ENCODE measurements at regions not wholly inside any gene's neighbourhood (a gene's known extent, or its start where the extent isn't known, plus 50 kb on each side); places are given as distances from the start of the nearest gene placed in this dataset.

DNA sequence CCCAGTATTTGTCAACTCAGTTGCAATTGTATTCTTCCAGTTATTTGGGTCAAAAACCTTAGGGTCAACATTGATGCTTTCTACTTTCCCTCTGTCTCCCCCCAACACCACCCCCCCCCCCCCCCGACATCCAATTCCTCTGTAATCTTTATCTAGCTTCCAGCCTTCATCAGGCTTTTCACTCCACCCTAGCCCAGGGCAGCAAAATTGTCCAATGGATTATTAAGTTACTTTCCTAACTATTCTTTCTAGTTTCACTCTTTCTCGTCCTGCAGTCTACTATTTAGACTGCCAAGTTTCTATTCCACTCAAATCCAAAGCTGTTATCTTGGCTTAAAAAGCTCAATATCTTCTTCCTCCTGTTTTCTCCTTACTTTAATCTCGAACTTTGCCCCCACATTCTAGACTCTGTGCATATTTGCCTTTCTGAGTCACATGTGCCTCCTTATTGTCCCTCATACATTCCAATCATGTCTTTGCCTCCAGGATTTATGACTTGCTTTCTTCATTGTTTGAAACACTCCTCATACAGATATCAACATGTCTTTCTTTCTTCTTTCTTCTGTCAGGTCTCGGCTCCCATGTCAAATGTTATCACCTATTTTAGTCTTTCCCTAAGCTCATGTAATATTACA is 196.6 kb upstream of the TMEM196 start:
- CTCF ChIA-PET = interaction anchor here (1.0 kb wide), 1 partner anchor 12 kb away, joined by 4 read pairs; no protein-coding TSS in a partner anchor
- no peak overlapping the region for H2AFZ ChIP-seq (ENCODE audit: insufficient read depth, low read depth, low read length, poor library complexity, severe bottlenecking)
- H3K4me1 Mint-ChIP-seq = no peaks in the 10 kb centered on the region
- H3K27ac ChIP-seq (ENCODE audit: low read length in 2 of 2) = no peak overlapping the region
- H3K79me2 ChIP-seq (ENCODE audit: control insufficient read depth, insufficient read depth, low read length) = no peaks in the 10 kb centered on the region
- H3K27ac Mint-ChIP-seq = no peak overlapping the region
- no peak for TF ChIP-seq EZH2 (IDR thresholded peaks at IDR 0.05; ENCODE audit: borderline replicate concordance, insufficient read depth, low read depth, low read length, poor library complexity, severe bottlenecking)
- TF ChIP-seq, protein P1, sequence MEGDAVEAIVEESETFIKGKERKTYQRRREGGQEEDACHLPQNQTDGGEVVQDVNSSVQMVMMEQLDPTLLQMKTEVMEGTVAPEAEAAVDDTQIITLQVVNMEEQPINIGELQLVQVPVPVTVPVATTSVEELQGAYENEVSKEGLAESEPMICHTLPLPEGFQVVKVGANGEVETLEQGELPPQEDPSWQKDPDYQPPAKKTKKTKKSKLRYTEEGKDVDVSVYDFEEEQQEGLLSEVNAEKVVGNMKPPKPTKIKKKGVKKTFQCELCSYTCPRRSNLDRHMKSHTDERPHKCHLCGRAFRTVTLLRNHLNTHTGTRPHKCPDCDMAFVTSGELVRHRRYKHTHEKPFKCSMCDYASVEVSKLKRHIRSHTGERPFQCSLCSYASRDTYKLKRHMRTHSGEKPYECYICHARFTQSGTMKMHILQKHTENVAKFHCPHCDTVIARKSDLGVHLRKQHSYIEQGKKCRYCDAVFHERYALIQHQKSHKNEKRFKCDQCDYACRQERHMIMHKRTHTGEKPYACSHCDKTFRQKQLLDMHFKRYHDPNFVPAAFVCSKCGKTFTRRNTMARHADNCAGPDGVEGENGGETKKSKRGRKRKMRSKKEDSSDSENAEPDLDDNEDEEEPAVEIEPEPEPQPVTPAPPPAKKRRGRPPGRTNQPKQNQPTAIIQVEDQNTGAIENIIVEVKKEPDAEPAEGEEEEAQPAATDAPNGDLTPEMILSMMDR (IDR thresholded peaks at IDR 0.05) = no peak
- H3K27me3 Mint-ChIP-seq = no peaks in the 10 kb centered on the region
- ATAC-seq (ENCODE audit: low read depth) (no peak), DNase-seq (no peak)
- H3K9ac ChIP-seq (ENCODE audit: low read length) = no peak overlapping the region
- 78% methylated on average over 2 of the region's 4 CpGs for WGBS (ENCODE audit: insufficient coverage)
- H3K4me3 ChIP-seq (ENCODE audit: control extremely low read depth in 1 of 5, extremely low read depth in 1 of 5, insufficient read depth in 1 of 5, low read depth in 2 of 5, low read length in 4 of 5) = no peak overlapping the region
- no peaks in the 10 kb centered on the region for H3K36me3 ChIP-seq (replicated peaks in 1 of 2; ENCODE audit: control extremely low read depth in 1 of 2, control insufficient read depth in 1 of 2, extremely low read depth in 1 of 2, insufficient read depth in 2 of 2, low read length in 1 of 2)
- peaks cover 0 to 3% (median 0%) of the 10 kb centered on the region in 4 experiments for H3K27me3 ChIP-seq (replicated peaks in 1 of 4; ENCODE audit: control extremely low read depth in 1 of 4, control insufficient read depth in 3 of 4, insufficient read depth in 4 of 4, low read length in 3 of 4)
- H4K20me1 ChIP-seq (ENCODE audit: control insufficient read depth, insufficient read depth, low read length, poor library complexity, severe bottlenecking) = no peaks in the 10 kb centered on the region
- H3K9me3 Mint-ChIP-seq (ENCODE audit: insufficient read depth) = no peaks in the 10 kb centered on the region
- H3K4me1 ChIP-seq (ENCODE audit: control insufficient read depth in 2 of 2, insufficient read depth in 2 of 2, low read length in 2 of 2) = no peaks in the 10 kb centered on the region
- no peak overlapping the region for H3K4me3 Mint-ChIP-seq
- POLR2A ChIA-PET = no interaction called here
- H3K9me3 ChIP-seq (ENCODE audit: control extremely low read depth in 1 of 3, control insufficient read depth in 2 of 3, insufficient read depth in 1 of 3, low read length in 2 of 3) = no peaks in the 10 kb centered on the region
- intact Hi-C loops (cut with micrococcal nuclease) = no loop called here
- H3K4me2 ChIP-seq (replicated peaks; ENCODE audit: low read depth, low read length, poor library complexity, severe bottlenecking) = no peak overlapping the region

DNA sequence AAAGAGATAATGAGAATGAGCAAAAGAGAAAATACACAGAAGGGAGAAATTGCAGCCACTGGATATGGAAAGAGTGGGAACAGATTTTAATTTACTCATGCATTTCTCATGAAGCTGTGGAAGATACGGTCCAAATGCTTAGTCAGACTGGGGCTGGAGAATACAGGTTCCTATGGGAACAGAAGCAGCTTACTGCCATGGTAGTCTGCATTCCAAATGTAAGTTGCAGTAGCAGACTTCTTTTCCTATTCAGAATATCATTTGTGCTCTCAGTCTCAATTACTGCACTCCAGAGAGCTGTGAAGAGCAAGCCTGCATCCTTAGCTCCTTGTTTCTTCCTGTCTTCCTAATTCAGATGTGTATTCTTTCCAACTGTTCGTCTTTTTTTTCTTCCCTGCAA is 190.8 kb upstream of the TMEM196 start:
- intact Hi-C loops (cut with micrococcal nuclease) = no loop called here
- H3K4me2 ChIP-seq (replicated peaks; ENCODE audit: low read depth, low read length, poor library complexity, severe bottlenecking) = no peak overlapping the region
- CTCF ChIA-PET = no interaction called here
- POLR2A ChIA-PET = no interaction called here
- H3K4me1 ChIP-seq (ENCODE audit: control insufficient read depth in 2 of 2, insufficient read depth in 2 of 2, low read length in 2 of 2) = no peaks in the 10 kb centered on the region
- Mint-ChIP-seq H3K27ac (no peak overlapping the region), H3K27me3 (no peaks in the 10 kb centered on the region), H3K9me3 (ENCODE audit: insufficient read depth) (no peaks in the 10 kb centered on the region), H3K4me1 (no peaks in the 10 kb centered on the region), H3K4me3 (no peak overlapping the region)
- no peaks in the 10 kb centered on the region for H3K27me3 ChIP-seq (replicated peaks in 1 of 4; ENCODE audit: control extremely low read depth in 1 of 4, control insufficient read depth in 3 of 4, insufficient read depth in 4 of 4, low read length in 3 of 4)
- no peak for ATAC-seq (ENCODE audit: low read depth)
- no peak overlapping the region for H2AFZ ChIP-seq (ENCODE audit: insufficient read depth, low read depth, low read length, poor library complexity, severe bottlenecking)
- TF ChIP-seq EZH2 (IDR thresholded peaks at IDR 0.05; ENCODE audit: borderline replicate concordance, insufficient read depth, low read depth, low read length, poor library complexity, severe bottlenecking) = no peak
- TF ChIP-seq, protein P1 (IDR thresholded peaks at IDR 0.05) = no peak
- DNase-seq = no peak
- no peak overlapping the region for H3K4me3 ChIP-seq (ENCODE audit: control extremely low read depth in 1 of 5, extremely low read depth in 1 of 5, insufficient read depth in 1 of 5, low read depth in 2 of 5, low read length in 4 of 5)
- no peaks in the 10 kb centered on the region for H3K36me3 ChIP-seq (replicated peaks in 1 of 2; ENCODE audit: control extremely low read depth in 1 of 2, control insufficient read depth in 1 of 2, extremely low read depth in 1 of 2, insufficient read depth in 2 of 2, low read length in 1 of 2)
- no peak overlapping the region for H3K9ac ChIP-seq (ENCODE audit: low read length)
- H4K20me1 ChIP-seq (ENCODE audit: control insufficient read depth, insufficient read depth, low read length, poor library complexity, severe bottlenecking) = no peaks in the 10 kb centered on the region
- H3K9me3 ChIP-seq (ENCODE audit: control extremely low read depth in 1 of 3, control insufficient read depth in 2 of 3, insufficient read depth in 1 of 3, low read length in 2 of 3) = no peaks in the 10 kb centered on the region
- no peak overlapping the region for H3K27ac ChIP-seq (ENCODE audit: low read length in 2 of 2)
- WGBS (ENCODE audit: insufficient coverage) = 100% methylated on average over 1 of the region's 2 CpGs
- no peaks in the 10 kb centered on the region for H3K79me2 ChIP-seq (ENCODE audit: control insufficient read depth, insufficient read depth, low read length)
